ENCODE measurements at regions not wholly inside any gene's neighbourhood (a gene's known extent, or its start where the extent isn't known, plus 50 kb on each side); places are given as distances from the start of the nearest gene placed in this dataset.

- TF ChIP-seq CTCF (IDR thresholded peaks at IDR 0.05), result no peak
- TF ChIP-seq POLR2A (IDR thresholded peaks at IDR 0.05; ENCODE audit: low read depth), result no peak
- TF ChIP-seq POLR2AphosphoS5 (IDR thresholded peaks at IDR 0.05), result no peak
Observed at GRCh38 chr13:65159803-65160202, 2070.3 kb downstream of the PCDH9 start.

All from esophagus muscularis mucosa (tissue), 3 donors.